ENCODE measurements at regions not wholly inside any gene's neighbourhood (a gene's known extent, or its start where the extent isn't known, plus 50 kb on each side); places are given as distances from the start of the nearest gene placed in this dataset.

DNA sequence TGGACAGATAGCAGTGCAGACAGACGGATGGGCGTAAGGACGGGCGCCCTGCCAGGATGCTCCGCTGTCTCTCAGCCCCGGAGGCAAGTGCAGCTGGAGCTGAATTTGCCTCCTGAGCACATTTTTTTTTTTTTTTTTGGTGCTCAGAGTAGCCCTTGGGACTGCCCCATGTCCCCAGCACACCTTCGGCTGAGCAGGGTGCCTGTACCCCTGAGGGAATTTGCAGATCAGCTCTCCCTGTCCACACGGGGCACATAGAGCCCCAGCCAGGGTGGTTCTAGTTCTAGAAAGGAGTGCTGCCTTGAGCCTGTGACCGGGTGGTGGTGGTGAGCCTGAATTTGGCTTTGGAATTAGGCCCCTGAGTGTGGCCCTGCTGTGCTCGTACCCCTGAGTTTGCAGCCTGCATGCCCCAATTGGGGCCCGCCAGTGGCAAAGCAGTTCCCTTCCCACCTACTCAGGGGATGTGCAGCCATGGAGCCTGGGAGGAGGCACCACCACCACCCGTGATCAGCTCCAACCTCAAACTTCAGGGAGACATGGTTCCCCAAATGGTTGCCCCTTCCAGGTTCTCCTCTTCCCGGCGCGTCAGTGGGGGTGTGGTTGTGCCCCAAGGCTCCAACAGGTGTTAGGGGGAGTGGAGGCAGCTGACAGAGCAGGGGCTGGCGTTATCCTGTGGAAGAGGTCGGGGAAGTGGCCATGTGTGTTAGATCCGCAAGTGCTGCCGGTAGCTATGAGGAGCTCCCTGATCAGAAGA lies 1232.7 kb downstream of the BRD1 start:
- TF ChIP-seq POLR2A (IDR thresholded peaks at IDR 0.05): no peak
- TF ChIP-seq, protein P1, sequence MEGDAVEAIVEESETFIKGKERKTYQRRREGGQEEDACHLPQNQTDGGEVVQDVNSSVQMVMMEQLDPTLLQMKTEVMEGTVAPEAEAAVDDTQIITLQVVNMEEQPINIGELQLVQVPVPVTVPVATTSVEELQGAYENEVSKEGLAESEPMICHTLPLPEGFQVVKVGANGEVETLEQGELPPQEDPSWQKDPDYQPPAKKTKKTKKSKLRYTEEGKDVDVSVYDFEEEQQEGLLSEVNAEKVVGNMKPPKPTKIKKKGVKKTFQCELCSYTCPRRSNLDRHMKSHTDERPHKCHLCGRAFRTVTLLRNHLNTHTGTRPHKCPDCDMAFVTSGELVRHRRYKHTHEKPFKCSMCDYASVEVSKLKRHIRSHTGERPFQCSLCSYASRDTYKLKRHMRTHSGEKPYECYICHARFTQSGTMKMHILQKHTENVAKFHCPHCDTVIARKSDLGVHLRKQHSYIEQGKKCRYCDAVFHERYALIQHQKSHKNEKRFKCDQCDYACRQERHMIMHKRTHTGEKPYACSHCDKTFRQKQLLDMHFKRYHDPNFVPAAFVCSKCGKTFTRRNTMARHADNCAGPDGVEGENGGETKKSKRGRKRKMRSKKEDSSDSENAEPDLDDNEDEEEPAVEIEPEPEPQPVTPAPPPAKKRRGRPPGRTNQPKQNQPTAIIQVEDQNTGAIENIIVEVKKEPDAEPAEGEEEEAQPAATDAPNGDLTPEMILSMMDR (IDR thresholded peaks at IDR 0.05): no peak
- no peak for TF ChIP-seq POLR2AphosphoS5 (IDR thresholded peaks at IDR 0.05)
- no peak for TF ChIP-seq EP300 (IDR thresholded peaks at IDR 0.05)
